ENCODE measurements at regions not wholly inside any gene's neighbourhood (a gene's known extent, or its start where the extent isn't known, plus 50 kb on each side); places are given as distances from the start of the nearest gene placed in this dataset.
"Not testable (repeated sequence)": the region's sequence is repeated elsewhere in the genome, so short reads cannot be mapped to it uniquely, and the experiment has no call there.

DNA sequence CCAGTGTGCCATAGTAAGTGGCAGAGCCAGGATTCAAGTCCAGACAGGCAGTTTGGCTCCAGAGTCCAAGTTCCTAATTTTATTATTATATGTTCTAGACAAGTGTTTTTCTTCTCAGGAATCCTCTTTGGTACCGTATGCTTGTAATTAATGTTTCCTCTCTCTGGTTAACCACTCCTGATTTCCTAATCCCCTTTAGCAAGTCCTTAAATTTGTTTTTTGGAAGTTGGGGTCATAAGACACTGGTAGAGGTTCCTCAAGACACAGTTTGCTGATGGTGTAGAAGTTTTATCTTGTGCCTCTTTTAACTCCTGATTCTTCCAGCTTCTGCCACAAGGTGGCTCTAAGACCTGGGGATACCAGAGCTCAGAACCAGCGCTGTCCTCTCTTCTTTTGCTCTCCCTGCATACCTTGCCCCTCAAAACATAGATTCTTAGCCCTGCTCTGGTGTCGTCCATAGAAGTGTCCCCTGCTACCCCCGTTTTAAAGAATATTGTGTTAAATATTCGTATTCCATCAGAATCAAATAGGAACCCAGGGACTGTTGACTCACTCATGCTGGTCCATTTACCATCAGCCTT is 3068.0 kb downstream of the RPIA start:
- TF ChIP-seq CTCF (IDR thresholded peaks at IDR 0.05) = peak in 4 of 5 experiments; percentile 12 to 25 (median 17)
- not testable (repeated sequence) for TF ChIP-seq EP300 (IDR thresholded peaks at IDR 0.05; ENCODE audit: low read depth)
